NCI-H1048 (cell line): ENCODE measurements at regions not wholly inside any gene's neighbourhood (a gene's known extent, or its start where the extent isn't known, plus 50 kb on each side); places are given as distances from the start of the nearest gene placed in this dataset.
A peak's percentile ranks its signal among the peaks of the same experiment; 100 is the strongest.

ENCODE experiments used
- DNase-seq: peaks from one replicate; lab custom pipeline; 2025; lab: John Stamatoyannopoulos, UW

DNA sequence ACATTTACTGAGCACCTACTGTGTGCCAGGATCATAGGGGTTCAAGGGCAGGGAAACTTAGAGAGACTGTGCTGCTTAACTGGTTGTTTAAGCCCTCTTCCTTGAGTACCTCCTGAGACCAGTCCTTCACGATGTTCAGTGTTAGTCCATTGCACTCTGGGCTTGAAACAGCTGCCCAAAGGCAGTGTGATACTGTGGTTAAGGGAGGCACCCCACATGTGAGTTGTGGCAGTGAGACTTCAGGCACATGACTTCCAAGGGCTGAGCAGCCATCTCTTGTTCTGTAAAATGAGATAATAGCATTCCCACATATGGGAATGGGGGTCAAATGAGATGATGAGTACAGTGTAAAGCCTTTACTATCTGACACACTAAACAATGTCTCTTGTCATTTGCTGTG is 75.1 kb downstream of the LINGO1 start:
- DNase-seq: no peak

DNA sequence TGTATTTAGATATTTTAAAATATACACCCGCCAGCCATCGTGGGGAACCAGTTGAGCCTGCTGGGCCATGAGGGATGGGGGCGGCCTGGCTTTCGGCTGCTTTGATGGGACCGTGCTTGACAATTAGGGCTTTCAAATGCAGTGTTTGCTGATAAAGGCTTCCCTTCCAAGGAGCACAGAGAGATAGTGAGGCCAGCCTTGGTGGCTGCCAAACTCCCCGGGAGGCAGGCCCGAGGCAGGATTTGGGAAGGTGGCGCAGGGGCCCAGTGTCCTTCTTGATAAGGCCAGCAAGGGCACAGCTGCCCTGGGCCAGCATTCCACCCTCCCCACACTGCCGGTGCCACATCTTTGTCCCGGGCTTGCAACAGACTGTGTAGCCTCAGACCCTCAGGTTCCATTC is 75.6 kb downstream of the LINGO1 start:
- DNase-seq: no peak

DNA sequence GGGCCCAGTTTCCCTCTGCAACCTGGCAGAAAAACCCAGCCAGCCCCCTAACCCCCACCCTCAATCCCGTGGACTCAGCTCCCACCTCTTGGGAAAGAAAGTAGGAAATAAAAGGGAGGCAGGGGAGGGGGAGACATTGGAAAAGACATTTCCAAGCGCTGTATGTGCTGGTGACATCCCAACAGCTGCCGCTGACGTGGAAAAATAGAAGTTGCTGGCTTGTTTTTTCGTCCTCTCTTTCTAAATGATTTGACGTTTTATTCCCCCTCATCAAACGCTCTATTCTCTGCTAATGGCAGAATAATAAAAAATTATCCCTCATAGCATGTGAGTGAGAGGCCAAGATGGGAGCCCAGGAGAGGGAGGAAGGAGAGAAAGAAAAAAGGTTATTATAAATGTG is 76.1 kb downstream of the LINGO1 start:
- no peak for DNase-seq

DNA sequence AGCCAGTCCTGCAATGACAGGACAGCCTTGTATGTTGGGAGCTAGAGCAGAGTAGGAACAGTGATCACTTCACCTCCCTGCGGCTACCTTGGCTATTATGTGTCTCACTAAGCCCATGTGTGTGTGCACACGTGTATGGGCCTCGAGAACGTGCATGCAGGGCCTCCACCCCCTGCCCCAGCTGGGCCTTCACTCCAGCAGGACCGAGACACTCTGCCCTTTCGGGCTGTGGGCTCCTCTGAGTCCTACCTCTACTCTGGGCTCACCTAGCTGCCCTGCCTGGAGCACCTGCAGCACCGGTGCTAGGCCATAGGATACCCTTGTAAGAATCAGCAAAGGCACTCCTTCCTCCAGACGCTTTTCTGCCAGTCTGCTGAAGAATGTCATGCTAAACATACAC is 77.5 kb downstream of the LINGO1 start:
- no peak for DNase-seq

DNA sequence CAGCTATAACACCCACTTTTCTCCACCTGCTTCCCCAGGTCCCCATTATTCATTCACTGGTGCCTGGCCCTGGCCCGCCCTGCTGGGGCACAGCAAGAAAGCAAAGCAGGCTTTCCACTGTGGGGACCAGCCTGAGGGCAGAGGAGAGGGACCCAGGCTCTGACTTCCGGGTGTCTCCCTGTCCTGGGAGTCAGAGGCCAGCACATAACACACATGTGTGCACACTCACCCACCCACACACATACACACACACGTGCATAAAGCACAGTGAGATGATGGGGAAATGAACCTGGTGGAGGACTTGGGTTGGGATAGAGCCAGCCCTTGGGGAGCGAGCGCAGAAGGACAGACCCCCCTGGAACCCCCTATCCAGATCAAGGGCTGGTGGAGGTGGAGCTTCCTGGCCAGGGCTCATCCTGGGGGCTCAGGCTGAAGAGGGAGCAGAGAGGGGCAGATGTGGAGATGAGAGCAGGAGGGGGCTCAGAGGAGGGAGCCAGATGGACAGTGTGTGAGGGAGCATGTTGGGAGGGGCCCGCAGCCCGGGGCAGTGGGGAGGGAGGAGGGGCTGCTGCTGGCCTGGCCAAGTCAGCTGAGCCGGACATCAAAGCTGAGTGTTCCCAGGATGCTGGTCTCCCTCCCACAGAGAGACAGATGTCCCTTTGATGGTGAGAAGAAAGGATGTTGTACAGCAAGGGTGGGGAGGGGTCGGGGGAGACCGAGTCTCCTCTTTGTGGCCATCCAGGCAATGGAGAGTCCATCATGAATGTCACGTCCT is 78.2 kb downstream of the LINGO1 start:
- no peak for DNase-seq

DNA sequence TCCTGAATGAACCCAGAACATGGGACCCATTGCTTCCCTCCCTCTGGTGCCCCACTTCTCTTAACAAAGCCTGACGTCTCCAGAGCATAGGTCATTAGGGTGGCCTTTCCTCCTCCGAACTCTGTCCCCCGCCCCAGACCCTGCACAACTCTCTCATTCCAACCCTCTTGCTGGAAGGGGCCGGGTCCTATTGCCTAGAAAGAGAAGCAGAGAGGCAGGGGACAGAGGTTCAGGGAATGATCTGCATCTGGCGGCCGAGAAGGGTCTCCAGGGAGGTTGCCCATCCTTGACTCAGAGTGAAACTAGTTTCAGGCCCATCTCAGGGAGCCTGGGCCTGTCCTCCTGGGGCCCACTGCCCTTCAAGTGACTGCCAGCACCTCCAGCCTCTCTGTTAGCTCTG is 79.0 kb downstream of the LINGO1 start:
- no peak for DNase-seq

DNA sequence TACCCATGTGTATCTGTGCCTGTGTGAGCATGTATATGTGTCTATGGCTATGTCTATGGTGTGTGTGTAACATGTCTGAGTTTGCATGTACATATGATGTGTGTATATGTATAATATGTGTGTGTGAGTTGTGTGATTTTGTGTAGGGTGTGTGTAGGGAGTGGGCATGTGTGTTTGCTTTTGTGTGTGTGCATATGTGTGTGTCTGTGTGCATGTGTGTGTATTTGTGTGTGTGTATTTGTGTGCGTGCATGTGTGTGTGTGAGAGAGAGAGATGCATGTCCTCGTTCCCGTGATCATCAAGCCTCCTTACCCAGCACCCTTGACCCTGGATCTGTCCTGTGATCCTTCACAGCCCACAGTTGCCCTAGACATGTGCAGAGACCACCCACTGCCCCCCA is 79.5 kb downstream of the LINGO1 start:
- no peak for DNase-seq

DNA sequence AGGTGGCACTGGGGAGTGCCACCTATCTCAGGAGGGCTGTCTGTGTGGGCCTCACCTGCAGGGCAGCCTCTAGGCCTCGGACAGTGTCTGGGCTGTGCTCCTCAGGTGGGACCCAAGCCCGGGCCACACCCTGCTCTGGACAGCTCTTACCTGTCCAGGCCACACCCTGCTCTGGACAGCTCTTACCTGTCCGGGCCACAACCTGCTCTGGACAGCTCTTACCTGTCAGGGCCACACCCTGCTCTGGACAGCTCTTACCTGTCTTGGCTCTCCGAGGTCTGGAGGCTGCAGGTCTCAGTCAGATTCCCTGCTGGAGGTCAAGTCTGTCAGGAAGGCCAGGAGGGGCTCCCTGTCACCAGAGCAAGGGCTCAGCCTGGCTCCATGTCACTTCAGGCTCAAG is 80.6 kb downstream of the LINGO1 start:
- DNase-seq: no peak

DNA sequence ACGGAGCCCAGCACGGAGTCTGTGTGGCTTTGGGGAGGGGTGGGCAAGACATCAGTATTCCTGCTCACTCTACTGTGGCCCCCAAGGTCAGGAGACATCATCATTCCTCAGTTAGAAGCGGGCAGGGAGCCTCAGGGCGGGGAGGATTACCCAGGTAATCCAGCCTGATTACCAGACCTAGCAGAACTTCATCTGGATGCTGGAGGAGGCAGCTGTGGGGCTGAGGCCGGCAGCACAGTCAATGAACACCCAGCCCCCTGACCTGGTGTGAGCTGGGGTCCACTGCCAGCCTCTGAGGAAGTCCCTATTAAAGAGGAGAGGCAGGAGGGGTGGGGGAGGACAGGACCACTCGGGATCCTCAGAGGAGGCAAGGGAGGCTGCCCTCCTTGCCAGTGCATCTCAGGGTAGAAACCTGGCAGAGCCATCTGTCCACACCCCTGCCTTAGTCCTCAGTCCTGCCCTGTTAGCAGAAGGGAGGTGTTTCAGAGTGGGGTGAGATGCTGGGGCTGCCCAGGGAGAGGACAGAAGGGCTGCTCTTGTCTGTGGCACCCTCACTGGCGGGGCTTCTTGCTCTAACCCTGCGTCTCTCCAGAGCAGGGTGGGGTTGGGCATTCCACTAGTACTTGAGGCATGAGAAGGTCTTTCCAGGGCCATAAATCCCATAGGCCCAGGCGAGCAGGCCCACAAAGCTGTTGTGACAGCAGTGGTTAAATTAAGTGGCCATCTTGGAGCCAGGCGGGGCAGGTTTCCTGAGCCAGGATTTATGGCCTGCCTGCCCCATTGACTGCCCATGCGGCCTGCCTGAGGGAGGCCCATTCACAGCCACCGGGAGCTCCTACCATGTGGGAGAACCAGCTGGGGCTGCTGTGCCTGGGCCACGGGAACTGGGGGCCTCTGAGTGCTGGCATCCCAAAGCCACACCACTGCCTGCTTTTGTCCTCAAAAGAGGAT is 82.1 kb downstream of the LINGO1 start:
- no peak for DNase-seq

DNA sequence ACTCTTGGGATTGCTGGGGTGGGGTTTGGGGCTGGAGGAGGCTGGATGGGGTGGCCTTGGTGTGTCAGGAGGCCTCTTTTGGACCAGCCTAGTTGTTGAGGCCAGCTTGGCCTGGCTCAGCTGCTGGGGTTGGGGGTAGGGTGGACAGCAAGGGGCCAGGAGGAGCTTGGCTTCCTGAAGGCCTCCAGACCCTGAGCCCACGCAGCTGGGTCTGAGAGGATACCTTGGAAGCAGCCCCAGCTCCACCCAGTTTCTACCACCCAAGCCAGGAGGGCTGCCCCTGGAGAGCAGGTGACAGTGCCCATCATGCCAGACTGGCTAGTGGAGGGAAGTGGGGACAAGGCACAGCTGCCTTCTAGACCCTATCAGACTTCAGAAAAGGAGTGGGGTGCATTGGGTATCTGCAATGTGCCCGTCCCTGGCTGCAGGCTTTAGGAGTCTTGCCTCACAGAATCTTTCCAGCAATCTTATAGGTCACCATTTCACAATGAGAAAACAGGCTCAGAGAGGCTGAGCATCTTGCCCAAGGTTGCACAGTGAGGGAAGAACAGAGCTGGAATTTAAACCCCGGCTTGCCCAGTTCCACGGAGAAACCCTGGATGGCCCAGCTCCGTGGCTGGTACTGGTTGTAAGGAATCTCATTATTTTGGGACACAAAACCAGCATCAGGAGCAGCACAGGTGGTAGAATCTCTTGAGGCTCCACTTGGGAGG is 83.0 kb downstream of the LINGO1 start:
- DNase-seq: no peak

DNA sequence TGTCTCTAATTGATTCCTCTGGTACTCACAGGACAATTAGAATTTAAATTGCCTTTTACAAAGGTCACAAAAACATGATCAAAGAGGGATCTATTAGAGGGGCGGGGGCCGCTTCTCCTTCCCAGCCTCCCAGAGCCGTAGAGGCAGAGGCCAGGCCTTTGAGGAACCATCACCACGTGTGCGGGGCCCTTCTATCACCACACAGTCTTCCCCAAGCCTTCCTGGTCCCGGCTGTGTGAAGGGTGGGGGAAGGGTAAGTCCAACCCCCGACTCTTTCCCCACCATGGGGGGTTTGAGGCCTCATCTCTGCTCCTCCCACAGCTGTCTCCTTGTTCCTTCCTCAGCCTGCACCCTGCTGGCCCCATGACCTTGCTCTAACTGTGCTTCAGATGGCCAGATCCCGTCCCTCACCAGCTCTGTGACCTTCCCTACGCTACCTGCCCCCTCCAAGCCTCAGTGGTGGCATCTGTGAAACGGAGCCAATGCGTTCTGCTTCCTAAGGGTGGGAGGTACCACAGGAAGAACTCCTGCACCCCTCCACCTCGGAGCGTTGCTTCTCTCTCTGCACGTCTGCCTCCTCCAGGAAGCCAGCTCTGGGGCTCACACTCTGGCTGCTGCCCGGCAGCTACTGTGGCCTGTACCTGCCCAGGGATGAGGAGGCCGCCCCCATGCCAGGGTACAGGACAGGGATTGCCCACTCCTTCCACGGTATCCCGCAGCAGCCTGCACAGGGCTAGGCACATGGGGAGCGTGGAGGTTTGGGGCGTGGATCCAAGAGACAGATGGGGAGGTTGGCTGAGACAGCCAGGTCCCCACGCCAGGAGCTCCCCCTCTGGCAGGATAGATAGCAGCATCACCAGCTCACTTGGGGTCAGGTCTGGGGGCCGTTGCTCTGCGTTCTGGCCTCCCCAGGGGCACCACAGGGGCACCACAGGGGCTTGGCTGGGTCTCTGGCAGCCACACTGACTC is 83.8 kb downstream of the LINGO1 start:
- DNase-seq: no peak

DNA sequence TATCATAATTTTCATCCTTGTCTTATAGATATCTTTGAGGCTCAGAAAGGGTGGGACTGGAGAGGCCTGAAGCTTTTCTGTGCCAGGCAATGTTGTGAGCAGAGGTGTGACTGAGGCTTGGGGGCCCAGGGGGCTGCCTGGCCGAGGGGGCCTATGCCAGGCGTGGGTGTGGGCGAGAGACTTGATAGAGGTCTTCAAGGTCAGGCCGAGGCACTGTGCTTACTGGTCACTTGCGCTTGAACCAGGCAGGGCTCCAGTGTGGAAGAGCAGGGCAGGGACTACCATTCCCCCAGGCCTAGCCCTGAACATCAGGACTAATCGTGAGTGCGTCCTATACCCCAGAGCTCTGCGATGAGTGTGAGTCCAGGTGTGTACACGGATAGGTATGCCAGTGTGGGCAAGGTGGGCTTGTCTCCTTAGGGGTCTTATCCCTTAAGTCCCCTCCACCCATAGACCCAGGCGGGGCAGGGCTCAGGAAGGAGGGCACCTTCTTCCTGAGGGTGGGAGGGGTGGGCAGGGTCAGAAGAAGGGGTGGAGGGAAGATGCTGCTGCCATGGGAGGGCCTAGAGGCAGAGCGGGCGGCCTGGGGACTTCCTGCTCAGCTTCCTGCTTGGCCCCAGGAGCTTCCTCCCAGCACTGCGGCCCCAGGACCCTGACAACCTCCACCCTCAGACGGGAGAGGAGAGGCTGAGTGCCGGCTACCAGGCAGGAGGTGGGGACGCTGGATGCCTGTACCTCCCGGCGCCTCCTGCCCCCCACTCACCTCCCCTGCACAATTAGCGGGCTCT is 84.7 kb downstream of the LINGO1 start:
- DNase-seq: no peak

DNA sequence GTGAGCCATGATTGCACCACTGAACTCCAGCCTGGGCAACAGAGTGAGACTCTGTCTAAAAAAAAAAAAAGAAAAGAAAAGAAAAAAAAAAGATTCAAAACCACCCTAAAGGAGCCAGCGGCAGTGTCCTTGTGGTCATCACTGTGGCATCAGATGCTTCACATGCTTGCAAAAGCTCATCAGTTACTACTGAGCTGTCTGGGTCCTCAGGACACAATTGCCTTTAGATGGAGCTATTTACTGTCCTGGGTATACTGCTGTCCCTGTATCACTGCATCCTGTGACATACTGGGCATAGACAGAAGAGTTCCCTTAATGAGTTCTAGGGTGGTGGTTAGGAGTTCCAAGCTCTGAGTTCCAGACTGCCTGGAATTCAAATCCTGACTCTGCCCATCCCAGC is 85.8 kb downstream of the LINGO1 start:
- no peak for DNase-seq

DNA sequence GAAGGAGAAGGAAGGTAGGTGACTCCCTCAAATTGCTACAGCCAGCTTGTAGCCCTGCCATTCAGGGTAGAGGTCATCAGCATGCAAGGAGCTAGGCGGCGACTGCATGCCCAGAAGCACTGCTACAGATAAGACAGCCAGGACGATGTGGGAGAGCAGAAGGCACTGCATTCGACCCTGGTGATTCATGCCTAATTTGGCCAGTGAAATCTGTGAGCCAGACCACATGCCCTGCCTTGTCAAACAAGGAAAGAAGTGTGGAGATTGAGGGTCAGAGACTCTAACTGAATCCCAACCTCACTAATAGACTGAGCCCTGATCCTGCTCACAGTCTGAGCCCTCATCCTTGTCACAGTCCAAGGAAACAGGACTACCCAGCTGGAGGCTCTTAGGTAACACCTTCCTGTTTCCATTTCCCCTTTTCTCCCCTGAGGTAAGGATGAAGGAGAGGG is 86.6 kb downstream of the LINGO1 start:
- DNase-seq: no peak

DNA sequence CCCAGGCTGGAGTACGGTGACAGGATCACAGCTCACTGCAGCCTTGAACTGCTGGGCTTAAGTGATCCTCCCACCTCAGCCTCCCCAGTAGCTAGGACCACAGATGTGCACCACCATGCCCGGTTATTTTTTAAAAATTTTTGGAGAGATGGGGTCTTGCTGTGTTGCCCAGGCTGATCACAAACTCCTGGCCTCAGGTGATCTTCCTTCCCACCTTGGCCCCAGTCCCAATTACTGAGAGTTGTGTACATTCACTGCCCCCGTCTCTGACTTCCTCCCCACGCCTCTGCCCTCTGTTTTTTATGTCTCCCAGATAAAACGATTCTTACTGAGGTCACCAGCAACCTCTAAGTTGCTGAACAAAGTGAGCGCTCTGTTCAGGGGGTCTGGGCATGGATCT is 87.7 kb downstream of the LINGO1 start:
- no peak for DNase-seq

DNA sequence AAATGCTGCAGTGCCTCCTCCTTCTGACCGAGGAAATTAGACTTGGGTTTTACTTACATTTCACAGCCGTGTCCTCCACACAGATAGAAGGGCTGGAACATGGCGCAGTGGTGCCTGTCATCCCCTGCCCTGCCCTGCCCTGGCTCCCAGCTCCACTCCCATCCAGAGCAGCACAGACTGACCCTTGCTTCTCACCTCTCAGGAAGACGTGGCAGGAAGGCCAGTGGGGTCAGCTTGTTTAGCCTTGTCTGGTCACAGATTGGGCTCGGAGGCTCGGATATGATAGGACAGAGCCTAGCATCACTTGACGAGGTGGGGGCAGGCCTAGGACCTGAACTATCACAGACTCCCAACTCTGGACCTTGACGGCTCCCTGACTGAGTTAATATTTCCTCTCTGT is 88.5 kb downstream of the LINGO1 start:
- DNase-seq: no peak

DNA sequence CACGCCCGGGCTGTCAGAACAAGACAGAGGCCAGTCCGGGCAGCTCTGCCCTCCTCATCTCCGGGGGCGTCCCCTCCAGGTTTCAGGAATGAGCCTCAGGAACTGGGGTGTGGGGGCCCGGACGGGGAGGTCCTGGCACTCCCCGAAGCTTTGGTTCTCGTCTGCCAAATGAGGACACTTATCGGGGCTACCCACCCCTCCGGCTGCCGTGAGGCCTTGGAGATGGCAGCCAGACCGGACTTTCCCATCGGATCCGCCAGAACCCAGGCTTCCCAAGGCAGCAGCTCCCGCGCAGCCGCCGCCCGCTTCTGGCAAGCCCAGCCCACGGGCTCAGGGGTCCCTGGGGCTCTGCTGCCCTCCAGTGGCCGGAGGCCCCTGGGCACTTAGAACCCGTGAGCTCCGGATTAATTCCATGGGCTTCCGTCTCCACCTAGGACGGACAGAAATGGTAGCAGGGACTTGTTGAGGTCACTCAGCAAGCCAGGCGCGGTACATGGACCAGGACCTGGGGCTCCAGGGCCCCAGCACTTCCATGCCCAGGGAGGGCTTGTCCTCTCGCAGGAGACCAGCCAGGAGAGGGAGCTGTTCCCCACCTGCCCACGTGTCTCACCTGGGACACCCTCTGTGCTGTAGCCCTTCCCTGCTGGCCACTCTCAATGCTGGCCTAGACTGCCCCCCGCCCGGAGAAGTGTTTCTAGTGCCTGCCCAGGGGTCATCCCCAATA is 89.4 kb downstream of the LINGO1 start:
- peak; percentile 74 for DNase-seq

DNA sequence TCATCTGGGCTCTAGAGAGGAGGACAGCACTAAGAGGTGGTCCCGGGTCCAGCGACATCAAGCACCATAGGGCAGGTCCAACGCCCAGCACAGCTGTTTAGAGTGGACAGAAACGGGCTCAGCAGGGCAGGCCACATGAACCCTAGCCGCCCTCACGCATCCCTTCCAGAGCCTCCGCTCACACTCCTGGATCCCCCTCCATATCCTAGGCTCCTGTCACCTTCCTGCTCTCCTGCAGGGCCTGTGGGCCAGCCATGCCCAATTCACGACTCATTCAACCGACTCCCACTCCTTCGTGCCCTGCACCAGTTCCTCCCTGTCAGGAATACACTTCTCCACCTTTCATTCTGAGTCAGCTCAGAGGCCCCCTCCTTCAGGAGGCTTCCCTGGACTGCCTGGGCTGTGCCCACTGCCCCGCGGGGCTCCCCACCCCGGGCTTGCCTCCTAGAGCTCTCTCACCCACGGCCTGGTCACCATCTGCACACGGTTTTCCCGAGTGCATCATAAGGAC is 90.2 kb downstream of the LINGO1 start:
- no peak for DNase-seq

DNA sequence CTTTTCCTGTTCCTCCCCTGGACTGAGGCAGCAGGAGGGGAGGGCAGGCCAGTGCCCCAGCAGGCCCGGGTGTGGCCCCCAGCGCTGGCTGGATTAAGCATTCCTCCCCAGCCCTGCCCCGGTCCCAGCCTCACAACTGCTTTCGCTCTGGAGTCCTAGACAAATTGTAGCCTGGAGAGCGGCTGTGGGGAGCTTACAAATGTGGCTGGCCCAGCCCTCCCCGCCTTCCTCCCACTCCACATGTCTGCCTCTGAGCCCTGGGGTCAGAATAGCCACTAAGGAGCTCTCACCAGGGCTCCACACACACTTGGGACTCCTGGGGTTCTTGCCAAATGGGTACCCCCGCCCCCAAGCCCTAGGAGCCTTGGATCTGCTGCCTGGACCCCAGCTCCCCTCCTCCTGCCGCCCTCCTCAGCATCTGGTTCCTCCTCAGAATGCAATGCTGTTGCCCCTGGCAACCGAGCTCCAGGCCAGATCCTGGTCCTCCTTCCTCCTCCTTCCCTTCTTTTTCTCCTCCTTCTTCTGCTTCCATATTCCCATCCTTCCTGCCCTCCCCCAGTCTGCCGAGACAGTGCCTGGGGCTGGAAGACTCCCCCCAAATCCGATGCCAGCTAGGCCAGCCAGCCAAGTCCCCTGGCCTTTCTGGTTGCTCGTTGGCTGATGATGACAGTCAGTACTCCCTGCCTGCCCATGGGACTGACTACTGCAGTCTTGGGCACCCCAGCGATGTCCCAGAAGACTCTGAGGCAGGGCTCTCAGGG is 91.1 kb downstream of the LINGO1 start:
- DNase-seq: no peak
